CD1c-positive myeloid dendritic cell (primary cell): ENCODE measurements at regions not wholly inside any gene's neighbourhood (a gene's known extent, or its start where the extent isn't known, plus 50 kb on each side); places are given as distances from the start of the nearest gene placed in this dataset.
"Not testable (repeated sequence)": the region's sequence is repeated elsewhere in the genome, so short reads cannot be mapped to it uniquely, and the experiment has no call there.

Source experiments
- DNase-seq: peaks from one replicate; pipeline ENCODE4 v3.0.0-alpha.2; 2016; ENCODE audit errors: extremely low spot score

GRCh38 chr10:83983578-83984255 is 155.6 kb upstream of the GHITM start:
- DNase-seq = no peak

- no peak for DNase-seq
Observed at GRCh38 chr10:83984256-83984640, 155.1 kb upstream of the GHITM start.

DNA sequence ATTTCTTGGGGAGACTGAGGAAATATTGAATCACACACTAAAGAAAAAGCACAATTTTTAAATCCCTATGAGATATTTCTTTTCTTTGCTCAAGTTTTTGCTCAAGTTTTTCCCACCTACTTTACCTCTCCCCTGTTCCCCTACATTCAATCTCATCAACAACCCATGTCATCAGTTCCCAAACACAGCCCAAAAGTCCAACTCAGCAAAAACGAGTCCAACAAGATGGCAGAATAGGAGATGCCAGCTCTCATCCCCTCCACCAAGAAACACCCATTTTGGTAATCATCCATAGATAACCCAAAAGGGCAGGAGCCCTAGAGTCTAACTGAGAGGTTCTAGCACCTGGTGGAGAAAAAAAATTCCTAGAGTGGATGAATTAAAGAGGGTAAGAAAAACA is 152.5 kb upstream of the GHITM start:
- no peak for DNase-seq

DNA sequence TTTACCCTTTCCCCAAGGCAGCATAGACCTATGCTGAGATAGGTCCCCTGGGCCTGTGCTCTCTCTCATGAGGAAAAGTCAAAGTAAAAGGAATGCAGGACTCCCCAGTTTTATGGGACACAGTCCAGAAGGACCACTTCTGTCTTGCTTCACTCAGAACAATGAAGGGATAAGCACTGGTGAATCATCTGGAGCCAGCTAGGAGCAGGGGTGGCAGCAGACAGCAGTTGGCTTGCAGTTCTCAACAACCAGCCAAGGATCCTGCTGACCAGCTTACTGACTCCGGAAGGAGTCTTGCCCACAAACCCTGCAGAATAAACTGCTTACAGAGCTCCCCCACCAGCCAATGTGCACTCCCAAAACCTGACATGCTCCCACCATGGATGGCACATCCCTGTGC is 152.1 kb upstream of the GHITM start:
- DNase-seq = no peak

- no peak for DNase-seq
Observed at GRCh38 chr10:83988435-83988834, 150.9 kb upstream of the GHITM start.

DNA sequence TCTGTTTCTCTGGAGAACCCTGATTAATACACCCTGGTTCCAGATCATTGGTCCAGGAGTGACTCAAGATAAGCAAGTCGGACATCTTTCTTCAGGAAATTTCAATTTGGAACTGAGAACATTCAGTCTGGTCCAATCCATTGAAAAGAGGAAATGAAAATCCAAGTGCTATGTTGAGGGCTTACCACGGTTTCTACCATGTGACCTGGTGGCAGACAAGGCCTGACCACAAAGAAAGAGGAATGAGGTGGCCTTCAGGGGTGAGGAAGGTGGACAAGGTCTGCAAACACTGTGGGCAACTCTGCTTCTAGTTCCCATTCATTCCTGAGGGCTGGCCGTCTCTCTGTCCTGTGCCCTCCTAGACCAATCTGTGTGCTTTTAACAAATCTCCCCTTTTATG is 149.2 kb upstream of the GHITM start:
- peak; percentile 82 for DNase-seq

DNA sequence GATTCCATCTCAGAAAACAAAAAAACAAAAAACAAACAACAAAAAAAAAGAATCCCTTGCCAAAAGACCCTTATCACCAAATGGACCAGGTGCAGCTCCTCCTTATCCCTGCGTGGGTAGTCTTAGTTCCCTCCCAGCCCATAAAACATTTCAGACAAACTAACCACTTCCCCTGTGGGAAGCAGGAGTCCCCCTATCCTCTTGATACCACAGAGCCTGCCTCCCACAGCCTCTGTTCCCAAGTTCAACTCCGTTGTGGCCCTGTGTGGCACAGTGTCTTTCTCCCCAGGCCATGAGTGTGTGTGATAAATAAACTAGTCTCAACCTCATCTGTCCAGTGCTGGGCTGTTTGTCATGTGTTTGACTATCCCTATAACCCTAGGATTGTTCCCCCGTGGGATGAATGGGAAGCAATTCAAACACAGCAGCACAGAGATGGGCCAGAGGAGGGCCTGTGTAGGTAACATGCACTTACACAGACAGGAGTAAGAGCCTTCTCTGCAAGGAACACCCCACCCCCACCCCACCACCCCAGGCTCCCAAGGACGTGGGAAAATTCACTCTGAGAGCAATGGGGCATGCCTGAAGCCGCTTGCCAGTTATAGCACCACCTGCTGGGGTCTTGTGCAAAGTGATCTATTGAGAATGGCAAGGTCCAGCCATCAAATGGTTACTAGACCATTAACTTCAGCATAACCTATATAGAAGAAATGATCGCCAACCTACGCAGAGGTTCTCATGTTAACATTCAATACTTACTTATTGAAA is 147.1 kb upstream of the GHITM start:
- peak; percentile 20 for DNase-seq

DNA sequence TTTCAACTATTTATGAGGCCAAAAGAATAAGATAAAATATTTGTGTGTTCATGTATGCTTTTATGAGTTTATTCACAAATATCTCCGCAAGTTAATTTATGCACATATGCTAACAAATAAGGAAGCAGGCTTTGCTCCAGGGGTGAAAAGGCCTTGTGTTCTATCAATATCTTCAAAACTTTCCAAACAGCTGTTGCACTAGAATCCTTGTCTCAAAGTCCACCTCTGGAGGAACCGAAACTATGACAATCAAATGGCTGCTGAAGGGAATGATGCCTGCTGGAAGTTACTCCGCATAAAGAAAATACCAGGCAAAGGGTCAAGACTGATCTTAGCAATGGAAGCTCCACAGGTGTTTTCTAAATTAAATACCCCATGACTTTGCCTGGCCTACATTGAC is 145.0 kb upstream of the GHITM start:
- DNase-seq = no peak

DNA sequence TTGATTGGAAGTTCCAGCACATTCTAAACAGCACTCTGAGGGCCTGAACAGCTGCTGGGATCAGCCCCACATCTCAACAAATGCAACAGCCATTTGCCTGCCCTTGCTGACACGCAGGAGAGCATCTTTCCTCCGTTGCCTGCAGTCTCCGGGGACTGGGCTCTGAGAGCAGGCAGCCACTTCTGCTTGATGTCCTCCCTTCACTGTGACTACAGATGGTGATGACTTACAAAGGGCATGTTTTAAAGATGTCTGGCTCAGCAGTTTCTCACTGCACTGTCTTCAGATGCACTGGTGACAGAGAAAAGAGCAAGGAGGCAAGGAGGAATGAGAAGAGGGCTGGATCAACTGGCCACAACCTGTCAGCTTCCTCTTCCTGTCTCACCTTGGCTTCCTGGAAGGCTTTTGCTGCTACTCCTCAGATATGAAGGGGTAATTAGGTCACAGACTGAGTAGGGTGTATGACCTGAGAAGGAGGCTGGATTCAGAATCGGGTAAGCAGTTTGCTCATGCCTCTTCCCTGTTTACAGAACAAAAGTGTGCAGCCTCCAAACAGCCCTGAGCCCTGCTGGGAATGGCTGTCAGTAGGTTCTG is 143.5 kb upstream of the GHITM start:
- DNase-seq = no peak

GRCh38 chr10:84004221-84004620 is 135.1 kb upstream of the GHITM start:
- no peak for DNase-seq

DNA sequence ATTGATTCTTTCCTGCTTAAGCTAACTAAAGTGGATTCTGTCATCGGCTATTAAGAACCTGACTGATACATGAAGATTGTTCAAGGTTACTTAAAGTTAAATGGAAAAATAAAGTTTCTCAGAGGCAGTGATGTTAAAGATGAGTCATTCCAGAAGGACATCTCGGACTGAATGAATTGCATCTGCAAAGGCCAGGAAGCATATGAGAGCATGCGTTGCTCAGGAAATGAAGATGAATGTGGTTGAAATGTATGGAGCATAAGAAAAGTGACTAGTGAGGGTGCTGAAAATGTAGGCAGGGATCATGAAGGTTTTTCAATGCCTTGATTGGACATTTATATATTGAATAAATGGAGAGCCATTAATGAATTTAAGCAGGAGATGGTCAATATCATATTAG is 133.9 kb upstream of the GHITM start:
- no peak for DNase-seq

GRCh38 chr10:84007482-84007881 is 131.8 kb upstream of the GHITM start:
- no peak for DNase-seq

DNA sequence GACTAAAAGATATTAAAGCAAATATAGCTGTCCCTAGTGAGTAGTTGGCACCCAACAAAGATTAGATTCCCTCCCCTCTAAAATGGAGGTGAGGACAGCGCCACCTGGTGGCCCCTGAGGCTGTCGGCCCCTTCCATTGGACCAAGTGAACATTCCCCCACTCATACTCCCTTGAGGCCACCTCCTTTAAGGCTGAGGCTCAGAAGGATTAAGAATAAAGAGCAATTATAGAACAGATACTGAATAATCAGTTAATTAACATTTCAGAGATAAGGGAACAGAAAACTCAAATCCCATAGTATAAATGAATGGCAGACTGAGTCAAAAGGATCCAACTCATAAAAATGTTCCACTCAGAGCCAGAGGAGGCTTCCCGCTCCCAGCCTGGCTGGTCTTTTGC is 130.4 kb upstream of the GHITM start:
- DNase-seq = peak; percentile 42

- no peak for DNase-seq
Observed at GRCh38 chr10:84012431-84012830, 126.9 kb upstream of the GHITM start.

GRCh38 chr10:84012831-84013458 is 126.4 kb upstream of the GHITM start:
- DNase-seq = peak; percentile 10

- DNase-seq = no peak
Observed at GRCh38 chr10:84015877-84016595, 123.3 kb upstream of the GHITM start.

- no peak for DNase-seq
Observed at GRCh38 chr10:84018826-84019225, 120.5 kb upstream of the GHITM start.

GRCh38 chr10:84019854-84020458 is 119.4 kb upstream of the GHITM start:
- not testable (repeated sequence) for DNase-seq

GRCh38 chr10:84026821-84027257 is 112.5 kb upstream of the GHITM start:
- peak; percentile 19 for DNase-seq

DNA sequence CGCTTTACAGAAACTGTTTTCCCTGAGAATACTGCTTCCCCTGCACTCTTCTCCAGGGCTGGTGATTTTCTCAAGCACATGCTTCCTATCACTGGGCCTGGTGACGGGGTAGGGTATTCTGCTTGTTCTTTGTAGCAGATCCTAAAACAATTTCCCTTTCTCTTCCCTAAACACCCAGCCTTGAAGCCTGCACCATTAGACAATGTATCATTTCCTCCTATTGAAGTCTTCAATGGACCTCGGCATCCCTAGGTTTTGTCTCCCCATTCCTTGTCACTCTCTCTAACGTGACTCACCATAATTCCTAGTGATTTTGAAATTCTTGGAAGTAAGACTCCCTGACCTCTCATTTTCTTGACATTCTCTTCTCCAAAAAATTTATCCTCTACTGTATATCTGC is 109.5 kb upstream of the GHITM start:
- DNase-seq = no peak

GRCh38 chr10:84038035-84038434 is 101.3 kb upstream of the GHITM start:
- no peak for DNase-seq

- no peak for DNase-seq
Observed at GRCh38 chr10:84039957-84040356, 99.4 kb upstream of the GHITM start.
